Loucy (cell line): ENCODE measurements at regions not wholly inside any gene's neighbourhood (a gene's known extent, or its start where the extent isn't known, plus 50 kb on each side); places are given as distances from the start of the nearest gene placed in this dataset.

Source experiments
- H2AFZ ChIP-seq: fragments of 200-600 bp; sonication (generic); 2 replicates; pipeline ENCODE4 v1.6.0; 2016; ENCODE audit warnings: antibody characterized with exemption, mild to moderate bottlenecking, low read length, moderate library complexity
- H3F3A ChIP-seq: fragments of 200-600 bp; 2 replicates; pipeline ENCODE4 v1.6.0; 2016; ENCODE audit warnings: antibody characterized with exemption, low read depth, mild to moderate bottlenecking
- H3K27me3 ChIP-seq: fragments of 200-600 bp; sonication (generic); 2 replicates; pipeline ENCODE4 v1.6.1; 2014; ENCODE audit warnings: low read length, mild to moderate bottlenecking; ENCODE audit not compliant: insufficient read depth, poor library complexity, severe bottlenecking
- H3K36me3 ChIP-seq: fragments of 200-600 bp; sonication (generic); 2 replicates; pipeline ENCODE4 v1.6.1; 2016; ENCODE audit warnings: low read length; ENCODE audit not compliant: insufficient read depth
- H3K4me1 ChIP-seq: fragments of 200-600 bp; sonication (generic); 2 replicates; pipeline ENCODE4 v1.5.1; 2014; ENCODE audit warnings: low read length, mild to moderate bottlenecking; ENCODE audit not compliant: insufficient read depth, poor library complexity, severe bottlenecking
- H3K4me2 ChIP-seq: fragments of 200-600 bp; sonication (generic); 2 replicates; pipeline ENCODE4 v1.6.0; 2014; ENCODE audit warnings: antibody characterized with exemption, low read length, low read depth, mild to moderate bottlenecking; ENCODE audit not compliant: poor library complexity, severe bottlenecking
- H3K4me3 ChIP-seq: fragments of 200-600 bp; sonication (generic); 2 replicates; pipeline ENCODE4 v1.5.1; 2014; ENCODE audit warnings: low read length, mild to moderate bottlenecking, mixed read lengths; ENCODE audit not compliant: poor library complexity, severe bottlenecking
- H3K79me2 ChIP-seq: fragments of 200-600 bp; sonication (generic); 2 replicates; pipeline ENCODE4 v1.6.1; 2014; ENCODE audit warnings: low read length; ENCODE audit not compliant: insufficient read depth
- H3K9ac ChIP-seq: fragments of 200-600 bp; sonication (generic); 2 replicates; pipeline ENCODE4 v1.6.0; 2014; ENCODE audit warnings: mild to moderate bottlenecking, low read depth, low read length, moderate library complexity; ENCODE audit not compliant: poor library complexity, severe bottlenecking
- H3K9me2 ChIP-seq: fragments of 200-600 bp; sonication (generic); replicated peaks from 2 replicates; pipeline ENCODE4 v1.6.1; 2016; ENCODE audit warnings: low read depth, low read length, mixed read lengths
- H3K9me3 ChIP-seq: fragments of 200-600 bp; sonication (generic); 2 replicates; pipeline ENCODE4 v1.6.1; 2014; ENCODE audit warnings: mild to moderate bottlenecking, antibody characterized with exemption, low read length, low read depth; ENCODE audit not compliant: insufficient read depth
- H4K20me1 ChIP-seq: fragments of 200-600 bp; sonication (generic); 2 replicates; pipeline ENCODE4 v1.6.0; 2014; ENCODE audit warnings: antibody characterized with exemption, low read length, mild to moderate bottlenecking; ENCODE audit not compliant: insufficient read depth, poor library complexity, severe bottlenecking
- CTCF ChIP-seq: fragments of 200-600 bp; sonication (generic); conservative IDR thresholded peaks from 2 replicates; pipeline ENCODE4 v1.5.1; 2014; ENCODE audit warnings: mild to moderate bottlenecking, antibody characterized with exemption, low read length
- EZH2phosphoT487 ChIP-seq: fragments of 200-600 bp; IDR thresholded peaks from 2 replicates; pipeline ENCODE4 v1.6.1; 2018; ENCODE audit warnings: antibody characterized with exemption, mild to moderate bottlenecking, moderate library complexity, borderline replicate concordance

GRCh38 chr3:72664184-72664975 lies 183.9 kb downstream of the SHQ1 start:
- H3F3A ChIP-seq, result no peaks in the 10 kb centered on the region

GRCh38 chr3:72663429-72663828 lies 184.8 kb downstream of the SHQ1 start:
- H2AFZ ChIP-seq, result no peak overlapping the region
- no peaks in the 10 kb centered on the region for H3K9me3 ChIP-seq
- no peaks in the 10 kb centered on the region for H3K27me3 ChIP-seq
- no peak for TF ChIP-seq CTCF
- no peak for TF ChIP-seq EZH2phosphoT487
- no peaks in the 10 kb centered on the region for H3K9me2 ChIP-seq
- H3K4me3 ChIP-seq, result no peak overlapping the region
- H3K4me1 ChIP-seq, result no peaks in the 10 kb centered on the region
- no peak overlapping the region for H3K9ac ChIP-seq
- no peaks in the 10 kb centered on the region for H3F3A ChIP-seq
- H3K36me3 ChIP-seq, result no peaks in the 10 kb centered on the region
- no peaks in the 10 kb centered on the region for H3K79me2 ChIP-seq
- no peaks in the 10 kb centered on the region for H4K20me1 ChIP-seq
- no peak overlapping the region for H3K4me2 ChIP-seq

More at GRCh38 chr3:72664184-72664975, 183.9 kb downstream of the SHQ1 start:
- H3K36me3 ChIP-seq, result no peaks in the 10 kb centered on the region
- H3K79me2 ChIP-seq, result no peaks in the 10 kb centered on the region
- H3K9me2 ChIP-seq, result no peaks in the 10 kb centered on the region
- TF ChIP-seq EZH2phosphoT487, result no peak
- no peak for TF ChIP-seq CTCF
- H3K9ac ChIP-seq, result no peak overlapping the region
- no peak overlapping the region for H3K4me3 ChIP-seq
- no peaks in the 10 kb centered on the region for H3K4me1 ChIP-seq
- H3K9me3 ChIP-seq, result no peaks in the 10 kb centered on the region
- H3K27me3 ChIP-seq, result no peaks in the 10 kb centered on the region
- H4K20me1 ChIP-seq, result no peaks in the 10 kb centered on the region
- H3K4me2 ChIP-seq, result no peak overlapping the region
- no peak overlapping the region for H2AFZ ChIP-seq

- H3K4me3 ChIP-seq, result no peak overlapping the region
- no peaks in the 10 kb centered on the region for H3K9me2 ChIP-seq
- H3K4me2 ChIP-seq, result no peak overlapping the region
- no peaks in the 10 kb centered on the region for H3F3A ChIP-seq
- H2AFZ ChIP-seq, result no peak overlapping the region
- H3K79me2 ChIP-seq, result no peaks in the 10 kb centered on the region
- no peaks in the 10 kb centered on the region for H3K27me3 ChIP-seq
- no peak for TF ChIP-seq EZH2phosphoT487
- TF ChIP-seq CTCF, result no peak
- H3K9ac ChIP-seq, result no peak overlapping the region
- H4K20me1 ChIP-seq, result no peaks in the 10 kb centered on the region
- H3K9me3 ChIP-seq, result no peaks in the 10 kb centered on the region
- H3K4me1 ChIP-seq, result peaks cover 11% of the 10 kb centered on the region
- no peaks in the 10 kb centered on the region for H3K36me3 ChIP-seq
Measured at GRCh38 chr3:72661115-72661457, 187.2 kb downstream of the SHQ1 start.
